HEK293 (cell line): ENCODE measurements at regions not wholly inside any gene's neighbourhood (a gene's known extent, or its start where the extent isn't known, plus 50 kb on each side); places are given as distances from the start of the nearest gene placed in this dataset.

Experiments
- CTCF ChIA-PET: fragments of 350-600 bp; formaldehyde crosslinking; extraction: SDS; loops from one replicate; lab custom pipeline; 2021; ENCODE audit warnings: antibody characterized with exemption; lab: Yijun Ruan, JAX
- POLR2A ChIA-PET: fragments of 300-600 bp; formaldehyde crosslinking; extraction: SDS; loops from one replicate; lab custom pipeline; 2020; ENCODE audit warnings: antibody characterized with exemption, inconsistent platforms; lab: Yijun Ruan, JAX
- H3K27ac ChIP-seq: fragments of 200-500 bp; sonication (Bioruptor generic); 2 replicates; pipeline ENCODE4 v1.5.1; 2014; ENCODE audit warnings: low read depth, low read length, control low read depth, inconsistent platforms; ENCODE audit errors: extremely low read depth
- H3K36me3 ChIP-seq, 2 experiments: fragments of 200-500 bp in 1 of 2; sonication (Bioruptor generic) in 1 of 2; 1 replicate in 1 of 2; 2 replicates in 1 of 2; pipeline ENCODE4 v1.5.1; 2014 to 2017; ENCODE audit warnings: inconsistent platforms in 2 of 2, low read length in 2 of 2; ENCODE audit not compliant: control insufficient read depth in 2 of 2, insufficient read depth in 1 of 2
- H3K4me1 ChIP-seq: fragments of 200-500 bp; sonication (Bioruptor generic); 2 replicates; pipeline ENCODE4 v1.5.1; 2014; ENCODE audit warnings: mild to moderate bottlenecking, low read length, inconsistent platforms; ENCODE audit not compliant: control insufficient read depth, insufficient read depth
- H3K4me3 ChIP-seq: 2 replicates; pipeline ENCODE4 v1.5.1; 2011; ENCODE audit warnings: low read depth, mild to moderate bottlenecking, control low read depth, low read length, moderate library complexity
- H3K9me3 ChIP-seq: fragments of 200-500 bp; sonication (Bioruptor generic); 2 replicates; pipeline ENCODE4 v1.5.1; 2014; ENCODE audit warnings: low read depth, low read length, inconsistent platforms; ENCODE audit not compliant: control insufficient read depth, insufficient read depth
- EGR2 ChIP-seq: fragments of 450-650 bp; formaldehyde crosslinking; IDR thresholded peaks from 2 replicates; pipeline ENCODE4 v1.5.1; 2016; ENCODE audit warnings: low read depth, missing biosample characterization, missing genetic modification characterization
- GFI1B ChIP-seq: fragments of 450-650 bp; formaldehyde crosslinking; IDR thresholded peaks from 2 replicates; pipeline ENCODE4 v1.5.1; 2016; ENCODE audit warnings: missing biosample characterization, missing genetic modification characterization
- ZNF16 ChIP-seq: fragments of 450-650 bp; formaldehyde crosslinking; IDR thresholded peaks from 2 replicates; pipeline ENCODE4 v1.5.1; 2016; ENCODE audit warnings: low read depth, missing biosample characterization, missing genetic modification characterization
- ZNF23 ChIP-seq: fragments of 450-650 bp; formaldehyde crosslinking; IDR thresholded peaks from 2 replicates; pipeline ENCODE4 v1.5.1; 2016; ENCODE audit warnings: missing biosample characterization, missing genetic modification characterization, borderline replicate concordance
- ZNF274 ChIP-seq, 2 experiments: fragments of 200-500 bp in 1 of 2; fragments of 450-650 bp in 1 of 2; sonication (Bioruptor generic) in 1 of 2; formaldehyde crosslinking in 1 of 2; IDR thresholded peaks; 2 replicates each; pipeline versions ENCODE4 v1.5.1 to v1.6.1; 2014 to 2016; ENCODE audit warnings: borderline replicate concordance in 1 of 2, inconsistent platforms in 1 of 2, low read length in 1 of 2, missing biosample characterization in 1 of 2, missing genetic modification characterization in 1 of 2
- ZNF324 ChIP-seq: fragments of 450-650 bp; formaldehyde crosslinking; IDR thresholded peaks from 2 replicates; pipeline ENCODE4 v1.5.1; 2016; ENCODE audit warnings: missing biosample characterization, missing genetic modification characterization
- ZNF37A ChIP-seq: fragments of 450-650 bp; IDR thresholded peaks from 2 replicates; pipeline ENCODE4 v1.5.1; 2018; ENCODE audit warnings: missing biosample characterization, missing genetic modification characterization
- ZNF549 ChIP-seq: fragments of 450-650 bp; IDR thresholded peaks from 2 replicates; pipeline ENCODE4 v1.5.1; 2018; ENCODE audit warnings: missing biosample characterization, missing genetic modification characterization, mild to moderate bottlenecking, inconsistent platforms, moderate library complexity
- ZNF571 ChIP-seq: fragments of 450-650 bp; formaldehyde crosslinking; IDR thresholded peaks from 2 replicates; pipeline ENCODE4 v1.5.0; 2017; ENCODE audit warnings: missing biosample characterization, missing genetic modification characterization
- ZNF600 ChIP-seq: fragments of 450-650 bp; formaldehyde crosslinking; IDR thresholded peaks from 2 replicates; pipeline ENCODE4 v1.5.1; 2016; ENCODE audit warnings: missing biosample characterization, missing genetic modification characterization
- ZNF610 ChIP-seq: fragments of 450-650 bp; formaldehyde crosslinking; IDR thresholded peaks from 2 replicates; pipeline ENCODE4 v1.5.1; 2016; ENCODE audit warnings: missing biosample characterization, missing genetic modification characterization, borderline replicate concordance
- ZNF654 ChIP-seq: fragments of 450-650 bp; formaldehyde crosslinking; IDR thresholded peaks from 2 replicates; pipeline ENCODE4 v1.5.1; 2016; ENCODE audit warnings: low read depth, missing biosample characterization, missing genetic modification characterization
- TF ChIP-seq, protein P1 (sequence below): fragments of 450-650 bp; formaldehyde crosslinking; IDR thresholded peaks from 2 replicates; pipeline ENCODE4 v1.5.1; 2016; ENCODE audit warnings: missing biosample characterization, missing genetic modification characterization
- TF ChIP-seq, protein P2 (sequence below): fragments of 450-650 bp; IDR thresholded peaks from 2 replicates; pipeline ENCODE4 v1.5.1; 2018; ENCODE audit warnings: missing biosample characterization, mild to moderate bottlenecking, missing genetic modification characterization
- TF ChIP-seq, protein P3 (sequence below): fragments of 450-650 bp; formaldehyde crosslinking; IDR thresholded peaks from 2 replicates; pipeline ENCODE4 v1.5.1; 2016; ENCODE audit warnings: missing biosample characterization, missing genetic modification characterization, borderline replicate concordance

DNA sequence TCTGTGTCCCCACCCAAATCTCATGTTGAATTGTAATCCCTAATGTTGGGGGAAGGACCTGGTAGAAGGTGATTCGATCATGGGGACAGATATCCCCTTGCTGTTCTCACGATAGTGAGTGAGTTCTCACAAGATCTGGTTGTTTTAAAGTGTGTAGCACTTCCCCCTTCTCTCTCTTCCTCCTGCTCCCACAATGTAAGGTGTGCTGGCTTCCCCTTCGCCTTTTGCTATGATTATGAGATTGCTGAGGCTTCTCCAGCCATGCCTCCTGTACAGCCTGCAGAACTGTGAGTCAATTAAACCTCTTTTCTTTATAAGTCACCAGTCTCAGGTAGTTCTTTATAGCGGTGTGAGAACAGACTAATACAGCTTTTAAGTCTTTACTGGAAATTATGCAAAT, 193.3 kb upstream of the RBBP8 start:
- H3K27ac ChIP-seq = no peak overlapping the region
- H3K4me1 ChIP-seq = no peaks in the 10 kb centered on the region
- CTCF ChIA-PET = no interaction called here
- no peak overlapping the region for H3K4me3 ChIP-seq
- POLR2A ChIA-PET = no interaction called here
- no peaks in the 10 kb centered on the region for H3K36me3 ChIP-seq
- no peaks in the 10 kb centered on the region for H3K9me3 ChIP-seq
- no peak for TF ChIP-seq GFI1B (tag by site-specific recombination)
- no peak for TF ChIP-seq EGR2 (tag by site-specific recombination)
- no peak for TF ChIP-seq ZNF600 (tag by site-specific recombination)
- TF ChIP-seq, protein P1, sequence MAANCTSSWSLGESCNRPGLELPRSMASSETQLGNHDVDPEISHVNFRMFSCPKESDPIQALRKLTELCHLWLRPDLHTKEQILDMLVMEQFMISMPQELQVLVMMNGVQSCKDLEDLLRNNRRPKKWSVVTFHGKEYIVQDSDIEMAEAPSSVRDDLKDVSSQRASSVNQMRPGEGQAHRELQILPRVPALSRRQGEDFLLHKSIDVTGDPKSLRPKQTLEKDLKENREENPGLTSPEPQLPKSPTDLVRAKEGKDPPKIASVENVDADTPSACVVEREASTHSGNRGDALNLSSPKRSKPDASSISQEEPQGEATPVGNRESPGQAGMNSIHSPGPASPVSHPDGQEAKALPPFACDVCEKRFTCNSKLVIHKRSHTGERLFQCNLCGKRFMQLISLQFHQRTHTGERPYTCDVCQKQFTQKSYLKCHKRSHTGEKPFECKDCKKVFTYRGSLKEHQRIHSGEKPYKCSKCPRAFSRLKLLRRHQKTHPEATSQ (tag by site-specific recombination) = no peak
- TF ChIP-seq, protein P2, sequence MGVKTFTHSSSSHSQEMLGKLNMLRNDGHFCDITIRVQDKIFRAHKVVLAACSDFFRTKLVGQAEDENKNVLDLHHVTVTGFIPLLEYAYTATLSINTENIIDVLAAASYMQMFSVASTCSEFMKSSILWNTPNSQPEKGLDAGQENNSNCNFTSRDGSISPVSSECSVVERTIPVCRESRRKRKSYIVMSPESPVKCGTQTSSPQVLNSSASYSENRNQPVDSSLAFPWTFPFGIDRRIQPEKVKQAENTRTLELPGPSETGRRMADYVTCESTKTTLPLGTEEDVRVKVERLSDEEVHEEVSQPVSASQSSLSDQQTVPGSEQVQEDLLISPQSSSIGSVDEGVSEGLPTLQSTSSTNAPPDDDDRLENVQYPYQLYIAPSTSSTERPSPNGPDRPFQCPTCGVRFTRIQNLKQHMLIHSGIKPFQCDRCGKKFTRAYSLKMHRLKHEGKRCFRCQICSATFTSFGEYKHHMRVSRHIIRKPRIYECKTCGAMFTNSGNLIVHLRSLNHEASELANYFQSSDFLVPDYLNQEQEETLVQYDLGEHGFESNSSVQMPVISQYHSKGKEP (tag by site-specific recombination) = no peak
- no peak for TF ChIP-seq ZNF610 (tag by site-specific recombination)
- TF ChIP-seq, protein P3, sequence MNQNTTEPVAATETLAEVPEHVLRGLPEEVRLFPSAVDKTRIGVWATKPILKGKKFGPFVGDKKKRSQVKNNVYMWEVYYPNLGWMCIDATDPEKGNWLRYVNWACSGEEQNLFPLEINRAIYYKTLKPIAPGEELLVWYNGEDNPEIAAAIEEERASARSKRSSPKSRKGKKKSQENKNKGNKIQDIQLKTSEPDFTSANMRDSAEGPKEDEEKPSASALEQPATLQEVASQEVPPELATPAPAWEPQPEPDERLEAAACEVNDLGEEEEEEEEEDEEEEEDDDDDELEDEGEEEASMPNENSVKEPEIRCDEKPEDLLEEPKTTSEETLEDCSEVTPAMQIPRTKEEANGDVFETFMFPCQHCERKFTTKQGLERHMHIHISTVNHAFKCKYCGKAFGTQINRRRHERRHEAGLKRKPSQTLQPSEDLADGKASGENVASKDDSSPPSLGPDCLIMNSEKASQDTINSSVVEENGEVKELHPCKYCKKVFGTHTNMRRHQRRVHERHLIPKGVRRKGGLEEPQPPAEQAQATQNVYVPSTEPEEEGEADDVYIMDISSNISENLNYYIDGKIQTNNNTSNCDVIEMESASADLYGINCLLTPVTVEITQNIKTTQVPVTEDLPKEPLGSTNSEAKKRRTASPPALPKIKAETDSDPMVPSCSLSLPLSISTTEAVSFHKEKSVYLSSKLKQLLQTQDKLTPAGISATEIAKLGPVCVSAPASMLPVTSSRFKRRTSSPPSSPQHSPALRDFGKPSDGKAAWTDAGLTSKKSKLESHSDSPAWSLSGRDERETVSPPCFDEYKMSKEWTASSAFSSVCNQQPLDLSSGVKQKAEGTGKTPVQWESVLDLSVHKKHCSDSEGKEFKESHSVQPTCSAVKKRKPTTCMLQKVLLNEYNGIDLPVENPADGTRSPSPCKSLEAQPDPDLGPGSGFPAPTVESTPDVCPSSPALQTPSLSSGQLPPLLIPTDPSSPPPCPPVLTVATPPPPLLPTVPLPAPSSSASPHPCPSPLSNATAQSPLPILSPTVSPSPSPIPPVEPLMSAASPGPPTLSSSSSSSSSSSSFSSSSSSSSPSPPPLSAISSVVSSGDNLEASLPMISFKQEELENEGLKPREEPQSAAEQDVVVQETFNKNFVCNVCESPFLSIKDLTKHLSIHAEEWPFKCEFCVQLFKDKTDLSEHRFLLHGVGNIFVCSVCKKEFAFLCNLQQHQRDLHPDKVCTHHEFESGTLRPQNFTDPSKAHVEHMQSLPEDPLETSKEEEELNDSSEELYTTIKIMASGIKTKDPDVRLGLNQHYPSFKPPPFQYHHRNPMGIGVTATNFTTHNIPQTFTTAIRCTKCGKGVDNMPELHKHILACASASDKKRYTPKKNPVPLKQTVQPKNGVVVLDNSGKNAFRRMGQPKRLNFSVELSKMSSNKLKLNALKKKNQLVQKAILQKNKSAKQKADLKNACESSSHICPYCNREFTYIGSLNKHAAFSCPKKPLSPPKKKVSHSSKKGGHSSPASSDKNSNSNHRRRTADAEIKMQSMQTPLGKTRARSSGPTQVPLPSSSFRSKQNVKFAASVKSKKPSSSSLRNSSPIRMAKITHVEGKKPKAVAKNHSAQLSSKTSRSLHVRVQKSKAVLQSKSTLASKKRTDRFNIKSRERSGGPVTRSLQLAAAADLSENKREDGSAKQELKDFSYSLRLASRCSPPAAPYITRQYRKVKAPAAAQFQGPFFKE (tag by site-specific recombination) = no peak
- TF ChIP-seq ZNF654 (tag by site-specific recombination) = no peak
- no peak for TF ChIP-seq ZNF549 (tag by site-specific recombination)
- TF ChIP-seq ZNF324 (tag by site-specific recombination) = no peak

DNA sequence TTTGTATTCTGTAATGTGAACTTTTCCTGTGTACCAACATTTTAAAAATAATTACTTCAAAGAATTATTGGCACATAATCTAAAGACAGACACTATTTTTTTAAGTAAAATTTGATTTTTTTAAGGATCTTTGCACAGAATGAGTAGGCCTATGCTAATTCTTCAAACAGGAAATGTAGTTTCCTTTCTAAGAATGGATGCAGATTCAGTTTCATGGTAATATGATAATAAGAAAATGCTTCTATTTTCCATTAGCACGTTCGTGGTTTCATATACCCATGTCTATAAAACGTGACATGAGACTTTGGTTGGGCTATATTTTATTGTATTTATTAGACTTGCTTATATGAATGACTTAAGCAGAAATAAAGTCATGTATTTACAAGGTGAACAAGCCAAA, 191.8 kb upstream of the RBBP8 start:
- Histone ChIP-seq H3K36me3 (no peaks in the 10 kb centered on the region), H3K4me3 (no peak overlapping the region), H3K9me3 (no peaks in the 10 kb centered on the region), H3K4me1 (no peaks in the 10 kb centered on the region), H3K27ac (no peak overlapping the region)
- ChIA-PET POLR2A (no interaction called here), CTCF (no interaction called here)
- no peak for TF ChIP-seq ZNF37A
- no peak for TF ChIP-seq ZNF571 (tag by site-specific recombination)
- TF ChIP-seq ZNF16 = no peak
- no peak for TF ChIP-seq ZNF274 (IDR thresholded peaks at IDR 0.05; ENCODE audit: low read length)
- TF ChIP-seq ZNF274 (tag by site-specific recombination; IDR thresholded peaks at IDR 0.05; ENCODE audit: borderline replicate concordance) = no peak
- TF ChIP-seq ZNF23 = no peak
